ENCODE measurements at regions not wholly inside any gene's neighbourhood (a gene's known extent, or its start where the extent isn't known, plus 50 kb on each side); places are given as distances from the start of the nearest gene placed in this dataset.

DNA sequence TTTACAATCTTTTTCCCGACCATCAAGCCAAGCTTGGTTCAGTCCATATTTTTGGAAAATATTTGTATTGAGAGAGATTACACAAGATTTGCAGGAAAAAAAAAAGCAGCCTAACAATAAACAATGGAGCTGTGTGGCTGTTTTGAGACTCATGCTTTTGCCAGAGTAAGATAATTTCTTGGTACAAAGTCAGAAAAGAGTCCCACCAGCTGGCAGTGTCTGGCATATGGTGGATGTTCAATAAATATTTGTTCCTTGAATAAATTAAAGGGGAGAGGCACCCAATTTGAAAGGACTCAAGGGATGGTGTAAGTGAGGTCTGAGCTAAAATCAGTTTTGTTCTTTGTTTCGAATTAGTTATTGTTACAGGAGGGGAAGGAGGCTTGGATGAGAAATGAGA is 78.1 kb upstream of the RPH3A start:
- H3K4me1 ChIP-seq (ENCODE audit: control insufficient read depth, insufficient read depth, low read depth, low read length): peaks cover 5% of the 10 kb centered on the region
- H3K4me2 ChIP-seq (ENCODE audit: low read length, poor library complexity, severe bottlenecking): no peak overlapping the region
- no peak overlapping the region for H2BK15ac ChIP-seq (ENCODE audit: low read depth, poor library complexity, severe bottlenecking)
- no peaks in the 10 kb centered on the region for H3K79me1 ChIP-seq (replicated peaks; ENCODE audit: low read length, poor library complexity, severe bottlenecking)
- H2BK5ac ChIP-seq (ENCODE audit: low read depth, low read length, poor library complexity, severe bottlenecking): no peak overlapping the region
- H3K27me3 ChIP-seq (ENCODE audit: control insufficient read depth in 1 of 2, insufficient read depth in 1 of 2, low read length in 2 of 2): no peaks in the 10 kb centered on the region
- WGBS: 64% methylated on average over 1 of the region's 2 CpGs
- no peaks in the 10 kb centered on the region for H3K9me3 ChIP-seq (ENCODE audit: control insufficient read depth, low read length)
- H2AFZ ChIP-seq (ENCODE audit: low read depth, low read length): no peak overlapping the region
- H3K9ac ChIP-seq (ENCODE audit: low read length): no peak overlapping the region
- no peak overlapping the region for H2BK12ac ChIP-seq (ENCODE audit: low read length in 2 of 2)
- H4K91ac ChIP-seq (ENCODE audit: low read length): no peak overlapping the region
- no peak overlapping the region for H4K8ac ChIP-seq (ENCODE audit: low read length)
- H3K23ac ChIP-seq (ENCODE audit: low read length in 2 of 2): no peak overlapping the region
- no peak overlapping the region for H3K14ac ChIP-seq (ENCODE audit: low read length in 2 of 2)
- H3K4ac ChIP-seq (ENCODE audit: low read depth in 1 of 2, low read length in 2 of 2): no peak overlapping the region
- no peak for DNase-seq
- H3K27ac ChIP-seq (ENCODE audit: low read length, poor library complexity, severe bottlenecking): no peak overlapping the region
- no peak overlapping the region for H2AK5ac ChIP-seq (ENCODE audit: low read length, severe bottlenecking)
- no peak overlapping the region for H3K18ac ChIP-seq (ENCODE audit: low read depth in 1 of 2, low read length in 2 of 2)
- H3K36me3 ChIP-seq (ENCODE audit: control insufficient read depth in 1 of 2, insufficient read depth in 2 of 2, low read depth in 1 of 2, low read length in 2 of 2): no peaks in the 10 kb centered on the region
- no peak overlapping the region for H3K4me3 ChIP-seq (ENCODE audit: insufficient read depth in 1 of 2, low read depth in 1 of 2, low read length in 2 of 2)
- no peak overlapping the region for H2BK120ac ChIP-seq (ENCODE audit: low read depth, low read length)

DNA sequence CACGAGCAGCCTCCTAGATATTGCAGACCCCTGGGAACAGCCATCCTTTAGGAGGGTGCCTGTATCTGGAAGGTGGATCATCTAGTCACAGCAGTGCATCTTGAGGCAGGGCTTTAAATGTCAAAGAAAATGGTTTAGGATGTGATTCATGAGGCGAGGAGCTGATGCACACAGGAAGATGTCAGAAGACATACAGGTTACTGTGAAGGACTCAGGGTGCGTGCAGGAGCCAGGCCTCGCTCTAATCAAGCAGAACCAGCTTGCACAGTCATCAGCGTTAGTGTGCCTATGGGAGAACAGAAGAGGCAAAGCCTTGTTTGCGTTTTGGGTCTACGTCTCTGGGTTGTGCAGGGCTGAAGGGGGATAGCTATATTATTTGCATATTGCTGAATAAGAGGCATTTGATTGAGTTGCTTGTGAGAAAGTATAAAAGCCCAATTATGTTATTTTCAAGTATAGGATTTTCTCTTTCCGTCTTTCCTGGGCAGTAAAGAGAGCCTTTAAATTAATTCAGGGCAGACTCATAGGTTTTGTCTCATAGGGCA is 77.3 kb upstream of the RPH3A start:
- no peak overlapping the region for H3K4me2 ChIP-seq (ENCODE audit: low read length, poor library complexity, severe bottlenecking)
- no peaks in the 10 kb centered on the region for H3K36me3 ChIP-seq (ENCODE audit: control insufficient read depth in 1 of 2, insufficient read depth in 2 of 2, low read depth in 1 of 2, low read length in 2 of 2)
- peaks cover 5% of the 10 kb centered on the region for H3K4me1 ChIP-seq (ENCODE audit: control insufficient read depth, insufficient read depth, low read depth, low read length)
- no peak overlapping the region for H3K9ac ChIP-seq (ENCODE audit: low read length)
- no peak overlapping the region for H3K27ac ChIP-seq (ENCODE audit: low read length, poor library complexity, severe bottlenecking)
- no peak overlapping the region for H3K4ac ChIP-seq (ENCODE audit: low read depth in 1 of 2, low read length in 2 of 2)
- DNase-seq: no peak
- no peak overlapping the region for H2AFZ ChIP-seq (ENCODE audit: low read depth, low read length)
- H2BK15ac ChIP-seq (ENCODE audit: low read depth, poor library complexity, severe bottlenecking): no peak overlapping the region
- H2BK5ac ChIP-seq (ENCODE audit: low read depth, low read length, poor library complexity, severe bottlenecking): no peak overlapping the region
- no peak overlapping the region for H3K4me3 ChIP-seq (ENCODE audit: insufficient read depth in 1 of 2, low read depth in 1 of 2, low read length in 2 of 2)
- H3K9me3 ChIP-seq (ENCODE audit: control insufficient read depth, low read length): peaks cover under 1% of the 10 kb centered on the region
- H3K18ac ChIP-seq (ENCODE audit: low read depth in 1 of 2, low read length in 2 of 2): no peak overlapping the region
- H2BK120ac ChIP-seq (ENCODE audit: low read depth, low read length): no peak overlapping the region
- 63% methylated on average over 8 of the region's 8 CpGs for WGBS
- H4K8ac ChIP-seq (ENCODE audit: low read length): no peak overlapping the region
- no peak overlapping the region for H2BK12ac ChIP-seq (ENCODE audit: low read length in 2 of 2)
- no peak overlapping the region for H2AK5ac ChIP-seq (ENCODE audit: low read length, severe bottlenecking)
- no peak overlapping the region for H3K23ac ChIP-seq (ENCODE audit: low read length in 2 of 2)
- no peaks in the 10 kb centered on the region for H3K79me1 ChIP-seq (replicated peaks; ENCODE audit: low read length, poor library complexity, severe bottlenecking)
- no peak overlapping the region for H4K91ac ChIP-seq (ENCODE audit: low read length)
- H3K27me3 ChIP-seq (ENCODE audit: control insufficient read depth in 1 of 2, insufficient read depth in 1 of 2, low read length in 2 of 2): no peaks in the 10 kb centered on the region
- H3K14ac ChIP-seq (ENCODE audit: low read length in 2 of 2): no peak overlapping the region

DNA sequence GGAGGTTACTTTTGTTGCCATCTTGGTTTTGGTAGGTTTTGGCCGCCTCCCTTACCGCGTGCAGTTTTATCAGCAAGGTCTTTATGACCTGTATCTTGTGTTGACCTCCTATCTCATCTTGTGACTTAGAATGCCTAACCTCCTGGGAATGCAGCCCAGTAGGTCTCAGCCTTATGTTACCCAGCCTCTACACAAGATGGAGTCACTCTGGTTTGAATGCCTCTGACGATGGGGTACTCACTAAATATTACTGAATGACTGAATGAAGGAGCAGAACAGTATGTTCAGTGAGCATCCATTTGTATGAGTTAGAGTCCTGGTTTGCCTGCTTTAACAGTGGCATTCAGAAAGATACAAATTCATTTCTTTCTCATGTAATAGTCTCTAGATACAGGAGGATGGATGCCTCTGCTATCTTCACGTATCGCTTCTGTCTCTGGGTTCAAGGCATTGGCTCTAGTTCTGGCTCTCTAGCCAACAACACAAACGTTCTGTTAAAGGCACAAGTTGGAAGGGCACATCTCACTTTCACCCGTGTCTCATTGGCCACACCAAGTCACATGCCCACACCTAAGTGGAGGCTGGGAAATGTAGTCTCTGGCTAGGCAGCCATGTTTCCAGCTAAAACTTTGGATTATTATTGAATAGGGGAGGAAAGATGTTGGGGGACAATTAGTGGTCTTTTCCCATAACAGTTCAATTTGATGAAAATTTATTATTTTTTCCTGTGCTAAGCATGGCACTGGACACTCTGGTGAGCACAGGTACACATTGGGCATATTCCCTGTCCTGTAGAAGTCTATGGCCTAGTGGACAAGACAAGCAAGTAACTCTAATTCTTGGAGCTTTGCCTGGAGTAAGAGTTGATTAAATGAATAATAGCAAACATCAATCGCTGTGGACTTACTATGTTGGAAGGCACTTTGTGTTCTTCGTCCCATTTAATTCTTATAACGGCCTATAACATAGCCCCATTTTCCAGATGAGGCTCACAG is 75.2 kb upstream of the RPH3A start:
- no peak overlapping the region for H3K4ac ChIP-seq (ENCODE audit: low read depth in 1 of 2, low read length in 2 of 2)
- no peak overlapping the region for H2BK120ac ChIP-seq (ENCODE audit: low read depth, low read length)
- no peak overlapping the region for H4K91ac ChIP-seq (ENCODE audit: low read length)
- H3K36me3 ChIP-seq (ENCODE audit: control insufficient read depth in 1 of 2, insufficient read depth in 2 of 2, low read depth in 1 of 2, low read length in 2 of 2): no peaks in the 10 kb centered on the region
- no peaks in the 10 kb centered on the region for H3K27me3 ChIP-seq (ENCODE audit: control insufficient read depth in 1 of 2, insufficient read depth in 1 of 2, low read length in 2 of 2)
- 77% methylated on average over 11 of the region's 11 CpGs for WGBS
- no peak overlapping the region for H3K18ac ChIP-seq (ENCODE audit: low read depth in 1 of 2, low read length in 2 of 2)
- H2AK5ac ChIP-seq (ENCODE audit: low read length, severe bottlenecking): no peak overlapping the region
- H3K27ac ChIP-seq (ENCODE audit: low read length, poor library complexity, severe bottlenecking): no peak overlapping the region
- H3K23ac ChIP-seq (ENCODE audit: low read length in 2 of 2): no peak overlapping the region
- no peak overlapping the region for H2BK5ac ChIP-seq (ENCODE audit: low read depth, low read length, poor library complexity, severe bottlenecking)
- H3K9ac ChIP-seq (ENCODE audit: low read length): no peak overlapping the region
- no peak overlapping the region for H4K8ac ChIP-seq (ENCODE audit: low read length)
- H3K14ac ChIP-seq (ENCODE audit: low read length in 2 of 2): no peak overlapping the region
- no peaks in the 10 kb centered on the region for H3K79me1 ChIP-seq (replicated peaks; ENCODE audit: low read length, poor library complexity, severe bottlenecking)
- no peak overlapping the region for H2BK15ac ChIP-seq (ENCODE audit: low read depth, poor library complexity, severe bottlenecking)
- no peak overlapping the region for H3K4me3 ChIP-seq (ENCODE audit: insufficient read depth in 1 of 2, low read depth in 1 of 2, low read length in 2 of 2)
- no peak overlapping the region for H2BK12ac ChIP-seq (ENCODE audit: low read length in 2 of 2)
- no peak for DNase-seq
- no peak overlapping the region for H2AFZ ChIP-seq (ENCODE audit: low read depth, low read length)
- no peak overlapping the region for H3K4me2 ChIP-seq (ENCODE audit: low read length, poor library complexity, severe bottlenecking)
- H3K4me1 ChIP-seq (ENCODE audit: control insufficient read depth, insufficient read depth, low read depth, low read length): peaks cover 3% of the 10 kb centered on the region
- H3K9me3 ChIP-seq (ENCODE audit: control insufficient read depth, low read length): peaks cover 5% of the 10 kb centered on the region

DNA sequence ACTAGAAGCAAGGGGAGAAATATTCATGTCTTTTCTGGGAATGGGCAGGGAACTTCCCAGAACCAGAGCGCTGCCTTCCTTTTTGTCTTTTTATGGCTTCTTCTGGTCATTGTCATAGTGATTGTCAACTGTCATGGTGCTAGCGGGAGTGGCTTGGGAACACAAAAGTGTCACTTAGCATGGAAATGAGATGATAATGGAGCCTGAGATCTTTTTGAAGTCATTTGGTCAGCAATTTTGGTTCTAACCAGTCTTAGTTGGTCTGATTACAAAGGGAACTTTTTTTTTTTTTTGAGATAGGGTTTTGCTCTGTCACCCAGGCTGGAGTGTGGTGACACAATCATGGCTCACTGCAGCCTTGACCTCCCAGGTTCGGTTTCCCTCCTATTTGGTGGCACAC is 62.7 kb upstream of the RPH3A start:
- Histone ChIP-seq H3K79me1 (replicated peaks; ENCODE audit: low read length, poor library complexity, severe bottlenecking) (no peaks in the 10 kb centered on the region), H3K36me3 (ENCODE audit: control insufficient read depth in 1 of 2, insufficient read depth in 2 of 2, low read depth in 1 of 2, low read length in 2 of 2) (no peaks in the 10 kb centered on the region), H3K27me3 (ENCODE audit: control insufficient read depth in 1 of 2, insufficient read depth in 1 of 2, low read length in 2 of 2) (peaks cover 8 to 11% of the 10 kb centered on the region in 2 experiments), H2BK12ac (ENCODE audit: low read length in 2 of 2) (no peak overlapping the region), H3K4ac (ENCODE audit: low read depth in 1 of 2, low read length in 2 of 2) (no peak overlapping the region), H3K18ac (ENCODE audit: low read depth in 1 of 2, low read length in 2 of 2) (no peak overlapping the region), H4K91ac (ENCODE audit: low read length) (no peak overlapping the region), H3K23ac (ENCODE audit: low read length in 2 of 2) (no peak overlapping the region), H3K27ac (ENCODE audit: low read length, poor library complexity, severe bottlenecking) (no peak overlapping the region), H2AK5ac (ENCODE audit: low read length, severe bottlenecking) (no peak overlapping the region), H2BK120ac (ENCODE audit: low read depth, low read length) (no peak overlapping the region), H2AFZ (ENCODE audit: low read depth, low read length) (no peak overlapping the region), H3K4me2 (ENCODE audit: low read length, poor library complexity, severe bottlenecking) (no peak overlapping the region), H3K4me3 (ENCODE audit: insufficient read depth in 1 of 2, low read depth in 1 of 2, low read length in 2 of 2) (no peak overlapping the region), H4K8ac (ENCODE audit: low read length) (no peak overlapping the region), H3K4me1 (ENCODE audit: control insufficient read depth, insufficient read depth, low read depth, low read length) (no peaks in the 10 kb centered on the region), H3K9me3 (ENCODE audit: control insufficient read depth, low read length) (no peaks in the 10 kb centered on the region), H2BK5ac (ENCODE audit: low read depth, low read length, poor library complexity, severe bottlenecking) (no peak overlapping the region), H2BK15ac (ENCODE audit: low read depth, poor library complexity, severe bottlenecking) (no peak overlapping the region), H3K9ac (ENCODE audit: low read length) (no peak overlapping the region), H3K14ac (ENCODE audit: low read length in 2 of 2) (no peak overlapping the region)
- no peak for DNase-seq
- WGBS: 50% methylated on average over 3 of the region's 3 CpGs

All from mesenchymal stem cell (in vitro differentiated cells and primary cell).